ENCODE measurements at regions not wholly inside any gene's neighbourhood (a gene's known extent, or its start where the extent isn't known, plus 50 kb on each side); places are given as distances from the start of the nearest gene placed in this dataset.

- peaks cover 10 to 38% of the 10 kb centered on the region in 2 experiments; a peak in 2 of 4 replicates for H3K9me3 ChIP-seq (ENCODE audit: control insufficient read depth in 1 of 2, insufficient read depth in 1 of 2, low read depth in 1 of 2, low read length in 2 of 2)
- TF ChIP-seq POLR2AphosphoS5 (IDR thresholded peaks at IDR 0.05; ENCODE audit: low read depth, low read length) (no peak), MAX (IDR thresholded peaks at IDR 0.05) (no peak), POLR2A (IDR thresholded peaks at IDR 0.05; ENCODE audit: borderline replicate concordance, extremely low read depth, insufficient read depth, insufficient read length) (no peak), SP1 (IDR thresholded peaks at IDR 0.05; ENCODE audit: low read depth) (no peak), RAD21 (IDR thresholded peaks at IDR 0.05; ENCODE audit: low read depth) (no peak), ATF3 (IDR thresholded peaks at IDR 0.05) (no peak), SIN3A (IDR thresholded peaks at IDR 0.05; ENCODE audit: low read depth) (no peak), CTCF (IDR thresholded peaks at IDR 0.05 in 2 of 3, conservative IDR thresholded peaks at IDR 0.05 in 1 of 3; ENCODE audit: borderline replicate concordance in 1 of 3, insufficient read depth in 1 of 3, low read depth in 2 of 3, low read length in 2 of 3) (no peak), JUND (IDR thresholded peaks at IDR 0.05) (no peak), ZBTB33 (IDR thresholded peaks at IDR 0.05; ENCODE audit: extremely low read depth, insufficient replicate concordance, low read length) (no peak), EGR1 (IDR thresholded peaks at IDR 0.05; ENCODE audit: low read depth) (no peak), TCF7L2 (IDR thresholded peaks at IDR 0.05; ENCODE audit: borderline replicate concordance, extremely low read depth, insufficient read depth, insufficient read length) (no peak), CBX3 (IDR thresholded peaks at IDR 0.05; ENCODE audit: low read depth) (no peak), EZH2phosphoT487 (IDR thresholded peaks at IDR 0.05; ENCODE audit: borderline replicate concordance) (no peak), ZFX (IDR thresholded peaks at IDR 0.05) (no peak), REST (IDR thresholded peaks at IDR 0.05; ENCODE audit: low read depth) (no peak), SRF (IDR thresholded peaks at IDR 0.05; ENCODE audit: low read depth) (no peak), ZNF274 (IDR thresholded peaks at IDR 0.05; ENCODE audit: low read depth, low read length) (no peak), ELF1 (IDR thresholded peaks at IDR 0.05; ENCODE audit: borderline replicate concordance, low read depth) (no peak), FOSL1 (IDR thresholded peaks at IDR 0.05; ENCODE audit: low read depth) (no peak)
- H3K27ac ChIP-seq (ENCODE audit: low read depth, low read length): no peak overlapping the region
- H3K36me3 ChIP-seq (ENCODE audit: control insufficient read depth in 1 of 2, insufficient read depth in 2 of 2, low read length in 2 of 2): no peaks in the 10 kb centered on the region
- RAD21 ChIA-PET (ENCODE audit: low non-redundant PET in 1 of 2, low total read pairs in 2 of 2, uncharacterized antibody in 2 of 2, unreplicated experiment in 2 of 2): no interaction called here
- no peaks in the 10 kb centered on the region for H3K4me1 ChIP-seq (ENCODE audit: control insufficient read depth in 1 of 2, insufficient read depth in 2 of 2, low read length in 2 of 2)
- BruUV-seq (replicated peaks): no TSS peak
- DNase-seq (ENCODE audit: low read depth, low spot score) (no peak), ATAC-seq (no peak)
- no peak overlapping the region for H2AFZ ChIP-seq (ENCODE audit: low read depth, low read length, poor library complexity, severe bottlenecking)
- H4K20me1 ChIP-seq (ENCODE audit: insufficient read depth): no peaks in the 10 kb centered on the region
- H3K27me3 ChIP-seq (ENCODE audit: insufficient read depth, low read length): no peaks in the 10 kb centered on the region
- H3K9ac ChIP-seq (ENCODE audit: low read length): no peak overlapping the region
- no peaks in the 10 kb centered on the region for H3K9me2 ChIP-seq (ENCODE audit: insufficient read depth)
- no peaks in the 10 kb centered on the region for H3K79me2 ChIP-seq (ENCODE audit: insufficient read depth, low read length)
- CTCF ChIA-PET: no interaction called here
- POLR2A ChIA-PET: no interaction called here
- intact Hi-C loops (cut with micrococcal nuclease): no loop called here
- no peak overlapping the region for H3K4me2 ChIP-seq (ENCODE audit: low read length)
- no peak overlapping the region for H3K4me3 ChIP-seq (replicated peaks in 1 of 2; ENCODE audit: low read depth in 1 of 2, low read length in 2 of 2)
These were observed 305.4 kb downstream of the MAF start for GRCh38 chr16:79295162-79295561.
